Activated naive CD4-positive, alpha-beta T cell treated with anti-CD3 and anti-CD28 coated beads, Interleukin-2, amount 50 U/mL, for 72 hours (primary cell): ENCODE measurements at regions not wholly inside any gene's neighbourhood (a gene's known extent, or its start where the extent isn't known, plus 50 kb on each side); places are given as distances from the start of the nearest gene placed in this dataset.
"Not testable (repeated sequence)": the region's sequence is repeated elsewhere in the genome, so short reads cannot be mapped to it uniquely, and the experiment has no call there.

ENCODE experiments used
- ATAC-seq, 2 donors: fragments of 150-1000 bp; cut with Tn5 transposase; 2 replicates each; pipeline ENCODE4 v1.10.0; 2021; ENCODE audit warnings: mild to moderate bottlenecking in 2 of 2, moderate library complexity in 2 of 2
- DNase-seq, 2 donors: peaks; one replicate each; pipeline ENCODE4 v3.0.0; 2021 to 2022; ENCODE audit warnings: low spot score in 2 of 2
- H3K27ac Mint-ChIP-seq, 2 donors: one replicate each; pipeline ENCODE4 v1.8.0; 2022; ENCODE audit warnings: mild to moderate bottlenecking in 2 of 2, mixed read lengths in 2 of 2
- H3K36me3 Mint-ChIP-seq, 2 donors: one replicate each; pipeline ENCODE4 v1.8.0; 2022; ENCODE audit warnings: mixed read lengths in 2 of 2
- H3K9me3 Mint-ChIP-seq, 2 donors: one replicate each; pipeline ENCODE4 v1.8.0; 2022; ENCODE audit warnings: mixed read lengths in 2 of 2

DNA sequence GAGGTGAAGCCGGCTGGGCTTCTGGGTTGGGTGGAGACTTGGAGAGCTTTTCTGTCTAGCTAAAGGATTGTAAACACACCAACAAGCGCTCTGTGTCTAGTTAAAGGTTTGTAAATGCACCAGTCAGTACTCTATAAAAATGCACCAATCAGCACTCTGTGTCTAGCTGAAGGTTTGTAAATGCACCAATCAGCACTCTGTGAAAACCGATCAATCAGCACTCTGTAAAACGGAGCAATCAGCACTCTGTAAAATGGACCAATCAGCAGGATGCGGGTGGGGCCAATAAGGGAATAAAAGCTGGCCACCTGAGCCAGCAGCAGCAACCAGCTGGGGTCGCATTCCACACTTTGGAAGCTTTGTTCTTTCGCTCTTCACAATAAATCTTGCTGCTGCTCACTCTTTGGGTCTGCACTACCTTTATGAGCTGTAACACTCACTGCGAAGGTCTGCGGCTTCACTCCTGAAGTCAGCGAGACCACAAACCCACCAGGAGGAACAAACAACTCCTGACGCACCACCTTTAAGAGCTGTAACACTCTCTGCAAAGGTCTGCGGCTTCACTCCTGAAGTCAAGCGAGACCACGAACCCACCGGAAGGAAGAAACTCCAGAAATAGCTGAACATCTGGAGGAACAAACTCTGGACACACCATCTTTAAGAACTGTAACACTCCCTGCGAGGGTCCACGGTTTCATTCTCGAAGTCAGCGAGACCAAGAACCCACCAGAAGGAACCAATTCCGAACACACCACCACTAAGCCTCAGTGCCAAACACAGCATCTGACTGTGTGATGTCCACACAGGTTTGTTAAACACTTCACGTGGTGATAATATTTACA is 378.2 kb upstream of the CCDC54 start:
- not testable (repeated sequence) for DNase-seq, H3K9me3 Mint-ChIP-seq, H3K27ac Mint-ChIP-seq, ATAC-seq, H3K36me3 Mint-ChIP-seq

- ATAC-seq, result no peak
- Mint-ChIP-seq H3K9me3 (peaks cover 5 to 9% of the 10 kb centered on the region in 2 donors), H3K36me3 (peaks cover 5 to 6% of the 10 kb centered on the region in 2 donors), H3K27ac (no peak overlapping the region)
- no peak for DNase-seq
Observed at GRCh38 chr3:107001635-107002034, 375.6 kb upstream of the CCDC54 start.

- not testable (repeated sequence) for DNase-seq, ATAC-seq, H3K36me3 Mint-ChIP-seq, H3K9me3 Mint-ChIP-seq, H3K27ac Mint-ChIP-seq
Observed at GRCh38 chr3:107005352-107005751, 371.9 kb upstream of the CCDC54 start.

- ATAC-seq, result no peak
- Mint-ChIP-seq H3K9me3 (peaks cover 0 to 5% of the 10 kb centered on the region in 2 donors), H3K27ac (no peak overlapping the region), H3K36me3 (no peaks in the 10 kb centered on the region)
- DNase-seq, result no peak
Observed at GRCh38 chr3:107008213-107008612, 369.0 kb upstream of the CCDC54 start.

DNA sequence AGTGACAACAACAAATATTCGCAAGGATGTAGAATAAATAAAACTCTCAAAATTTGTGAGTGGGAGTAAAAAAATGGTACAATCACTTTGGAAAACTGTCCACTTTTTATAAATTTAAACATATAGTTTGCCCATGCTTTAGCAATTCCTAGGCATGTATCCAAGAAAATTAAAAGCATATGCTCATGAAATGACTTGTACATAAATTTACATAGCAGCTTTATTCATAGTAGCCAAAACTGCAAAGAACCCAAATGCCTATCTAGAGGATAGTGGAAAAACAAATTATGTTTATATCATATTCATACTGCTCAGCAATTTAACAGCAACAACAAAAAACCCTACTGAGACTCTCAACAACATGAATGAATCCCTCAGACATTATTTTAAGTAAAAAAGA is 363.6 kb upstream of the CCDC54 start:
- Mint-ChIP-seq H3K27ac (no peak overlapping the region), H3K9me3 (peaks cover 4 to 9% of the 10 kb centered on the region in 2 donors), H3K36me3 (no peaks in the 10 kb centered on the region)
- DNase-seq, result no peak
- no peak for ATAC-seq

GRCh38 chr3:107024551-107025026 is 352.6 kb upstream of the CCDC54 start:
- DNase-seq, result no peak
- no peaks in the 10 kb centered on the region for H3K9me3 Mint-ChIP-seq
- ATAC-seq, result no peak
- no peaks in the 10 kb centered on the region for H3K36me3 Mint-ChIP-seq
- H3K27ac Mint-ChIP-seq, result no peak overlapping the region

- no peaks in the 10 kb centered on the region for H3K36me3 Mint-ChIP-seq
- H3K27ac Mint-ChIP-seq, result no peak overlapping the region
- H3K9me3 Mint-ChIP-seq, result no peaks in the 10 kb centered on the region
- ATAC-seq, result no peak
- DNase-seq, result no peak
Observed at GRCh38 chr3:107025961-107026360, 351.3 kb upstream of the CCDC54 start.

GRCh38 chr3:107028086-107028485 is 349.2 kb upstream of the CCDC54 start:
- no peak for DNase-seq
- Mint-ChIP-seq H3K27ac (no peak overlapping the region), H3K36me3 (no peaks in the 10 kb centered on the region)

DNA sequence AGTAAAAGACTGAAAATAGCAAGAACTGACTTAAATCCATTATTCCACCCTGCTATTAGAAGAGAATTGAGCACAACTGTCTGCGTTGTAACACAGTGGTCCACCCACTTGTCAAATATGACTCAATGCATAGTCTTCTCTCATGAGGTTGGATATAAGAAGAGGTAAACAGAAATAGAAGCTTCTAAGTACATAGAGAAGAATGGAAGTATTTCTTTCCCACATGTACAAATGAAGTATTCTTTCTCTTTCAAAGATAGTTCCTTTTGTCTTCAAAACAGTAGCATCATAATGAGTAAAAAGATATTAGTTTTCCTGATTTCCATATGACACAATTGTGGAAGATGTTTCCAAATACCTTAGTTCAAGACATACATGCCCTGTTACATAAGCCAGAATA is 348.6 kb upstream of the CCDC54 start:
- H3K36me3 Mint-ChIP-seq, result no peaks in the 10 kb centered on the region
- no peak overlapping the region for H3K27ac Mint-ChIP-seq
- no peak for ATAC-seq
- no peak for DNase-seq
- H3K9me3 Mint-ChIP-seq, result no peaks in the 10 kb centered on the region

More at GRCh38 chr3:107028086-107028485, 349.2 kb upstream of the CCDC54 start:
- H3K9me3 Mint-ChIP-seq, result no peaks in the 10 kb centered on the region
- ATAC-seq, result no peak

DNA sequence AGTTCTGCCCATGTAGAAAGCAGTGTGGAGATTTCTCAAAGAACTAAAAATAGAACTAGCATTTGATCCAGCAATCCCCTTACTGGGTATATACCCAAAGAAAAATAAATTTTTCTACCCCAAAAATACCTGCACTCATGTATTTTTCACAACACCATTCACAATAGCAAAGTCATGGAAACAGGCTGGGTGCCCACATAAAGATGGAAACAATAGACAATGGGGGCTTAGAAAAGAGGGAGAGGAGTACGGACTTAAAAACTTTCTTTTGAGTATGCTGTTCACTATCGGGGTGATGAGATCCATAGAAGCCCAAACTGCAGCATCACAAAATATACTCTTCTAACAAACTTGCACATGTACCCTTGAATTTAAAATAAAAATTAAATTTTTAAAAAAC is 345.1 kb upstream of the CCDC54 start:
- H3K36me3 Mint-ChIP-seq, result no peaks in the 10 kb centered on the region
- no peak overlapping the region for H3K27ac Mint-ChIP-seq
- H3K9me3 Mint-ChIP-seq, result peaks cover 10 to 14% of the 10 kb centered on the region in 2 donors
- DNase-seq (no peak), ATAC-seq (no peak)

DNA sequence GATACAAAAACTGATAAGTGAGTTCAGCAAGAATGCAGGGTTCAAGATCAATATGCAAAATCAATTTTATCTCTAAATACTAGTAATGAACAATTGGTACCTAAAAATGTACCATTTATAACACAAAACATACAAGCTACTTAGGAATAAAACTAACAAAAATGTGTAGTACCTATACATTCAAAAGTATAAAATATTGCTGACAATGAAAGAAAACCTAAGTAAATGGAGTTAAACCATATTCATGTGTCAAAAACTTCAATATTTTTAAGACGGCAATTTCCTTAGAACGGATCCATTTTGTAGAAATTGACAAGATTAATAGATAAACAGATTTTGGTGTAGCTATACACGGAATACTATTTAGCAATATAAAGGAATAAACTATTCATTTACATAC is 343.1 kb upstream of the CCDC54 start:
- Mint-ChIP-seq H3K36me3 (no peaks in the 10 kb centered on the region), H3K27ac (no peak overlapping the region), H3K9me3 (peaks cover 16 to 28% of the 10 kb centered on the region in 2 donors)
- ATAC-seq (no peak), DNase-seq (no peak)

- no peak for ATAC-seq
- peaks cover 17 to 30% of the 10 kb centered on the region in 2 donors for H3K9me3 Mint-ChIP-seq
- H3K27ac Mint-ChIP-seq, result no peak overlapping the region
- no peak for DNase-seq
- H3K36me3 Mint-ChIP-seq, result no peaks in the 10 kb centered on the region
Observed at GRCh38 chr3:107035176-107035575, 342.1 kb upstream of the CCDC54 start.

DNA sequence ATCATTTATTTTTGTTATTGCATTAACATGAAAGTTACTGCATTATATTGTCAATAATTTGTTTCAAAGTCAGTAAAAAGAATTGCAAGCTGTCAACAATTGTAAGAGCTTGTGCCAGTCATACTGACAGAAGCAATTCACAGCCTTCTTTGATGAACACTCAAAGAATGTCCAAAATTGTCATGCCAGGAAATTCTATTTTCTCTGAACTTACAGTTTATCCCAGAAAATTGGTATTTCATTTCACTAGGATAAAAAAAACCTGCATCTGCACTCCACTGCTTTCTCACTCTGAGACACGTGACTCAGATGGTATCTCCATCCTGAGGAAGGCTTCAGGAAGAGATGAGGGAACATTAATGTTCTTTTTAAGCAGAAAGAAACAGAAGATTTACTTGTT is 332.6 kb upstream of the CCDC54 start:
- no peak for ATAC-seq
- Mint-ChIP-seq H3K27ac (no peak overlapping the region), H3K36me3 (no peaks in the 10 kb centered on the region), H3K9me3 (peaks cover 0 to 4% of the 10 kb centered on the region in 2 donors)
- DNase-seq, result no peak

- no peak overlapping the region for H3K27ac Mint-ChIP-seq
- no peaks in the 10 kb centered on the region for H3K9me3 Mint-ChIP-seq
- H3K36me3 Mint-ChIP-seq, result no peaks in the 10 kb centered on the region
- DNase-seq, result no peak
- ATAC-seq, result no peak
Observed at GRCh38 chr3:107045791-107046190, 331.4 kb upstream of the CCDC54 start.

GRCh38 chr3:107055181-107055942 is 321.9 kb upstream of the CCDC54 start:
- no peaks in the 10 kb centered on the region for H3K9me3 Mint-ChIP-seq
- H3K36me3 Mint-ChIP-seq, result no peaks in the 10 kb centered on the region
- DNase-seq (no peak), ATAC-seq (no peak)
- H3K27ac Mint-ChIP-seq, result no peak overlapping the region

DNA sequence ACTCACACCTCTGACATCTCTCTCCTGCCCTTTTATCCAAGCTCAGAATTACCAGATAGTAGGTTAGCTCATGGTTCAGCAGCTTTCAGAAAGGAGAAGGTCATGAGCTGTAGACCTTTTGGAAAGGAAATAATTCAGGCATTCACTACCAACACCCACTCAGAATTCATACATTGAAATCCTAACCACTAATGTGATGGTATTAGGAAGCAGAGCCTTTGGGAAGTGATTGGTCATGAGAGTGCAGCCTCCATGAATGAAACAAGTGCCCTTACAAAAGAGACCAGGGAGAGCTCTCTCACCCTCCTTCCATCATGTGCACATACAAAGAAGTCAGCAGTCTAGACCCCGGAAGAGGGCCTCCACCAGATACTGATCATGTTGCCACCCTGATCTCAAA is 315.8 kb upstream of the CCDC54 start:
- Mint-ChIP-seq H3K9me3 (no peaks in the 10 kb centered on the region), H3K36me3 (no peaks in the 10 kb centered on the region), H3K27ac (no peak overlapping the region)
- DNase-seq (no peak), ATAC-seq (no peak)

GRCh38 chr3:107062310-107062709 is 314.9 kb upstream of the CCDC54 start:
- peaks cover 0 to 4% of the 10 kb centered on the region in 2 donors for H3K36me3 Mint-ChIP-seq
- no peak overlapping the region for H3K27ac Mint-ChIP-seq
- H3K9me3 Mint-ChIP-seq, result no peaks in the 10 kb centered on the region
- ATAC-seq, result no peak
- no peak for DNase-seq
